Uterus (tissue), 2 donors: ENCODE measurements at regions not wholly inside any gene's neighbourhood (a gene's known extent, or its start where the extent isn't known, plus 50 kb on each side); places are given as distances from the start of the nearest gene placed in this dataset.

ENCODE experiments used
- POLR2A ChIP-seq, 2 donors: fragments of 450-650 bp; IDR thresholded peaks; one replicate each; pipeline ENCODE4 v1.6.1; 2016; ENCODE audit warnings: antibody characterized with exemption in 2 of 2, mild to moderate bottlenecking in 1 of 2, moderate library complexity in 1 of 2
- TF ChIP-seq, protein P1 (sequence below), 4 experiments: fragments of 200-600 bp in 2 of 4; fragments of 450-650 bp in 2 of 4; sonication (generic) in 2 of 4; IDR thresholded peaks; one replicate each; pipeline ENCODE4 v1.5.1; 2016 to 2019; ENCODE audit warnings: antibody characterized with exemption in 4 of 4, mild to moderate bottlenecking in 2 of 4, moderate library complexity in 1 of 4

DNA sequence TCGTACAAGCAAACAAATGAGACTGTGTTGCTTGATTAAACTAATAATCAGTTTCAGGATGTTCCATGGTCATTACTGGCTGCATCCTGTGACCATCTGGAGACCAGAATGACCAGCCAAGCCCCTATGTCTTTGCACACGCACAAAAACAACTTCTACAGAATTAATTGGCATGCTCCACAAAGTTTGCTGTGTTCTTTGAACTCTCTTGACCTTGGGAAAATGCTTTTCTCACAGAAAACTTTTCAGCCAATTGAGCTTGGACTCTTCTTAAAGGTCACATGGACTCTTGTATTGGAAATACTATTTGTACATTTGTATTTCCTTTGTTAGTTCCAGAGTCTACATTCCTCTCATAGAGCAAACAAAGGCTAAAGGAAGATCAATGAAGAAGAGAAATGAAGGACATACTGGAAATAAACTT is 147.8 kb downstream of the ARRDC3 start:
- TF ChIP-seq, protein P1, sequence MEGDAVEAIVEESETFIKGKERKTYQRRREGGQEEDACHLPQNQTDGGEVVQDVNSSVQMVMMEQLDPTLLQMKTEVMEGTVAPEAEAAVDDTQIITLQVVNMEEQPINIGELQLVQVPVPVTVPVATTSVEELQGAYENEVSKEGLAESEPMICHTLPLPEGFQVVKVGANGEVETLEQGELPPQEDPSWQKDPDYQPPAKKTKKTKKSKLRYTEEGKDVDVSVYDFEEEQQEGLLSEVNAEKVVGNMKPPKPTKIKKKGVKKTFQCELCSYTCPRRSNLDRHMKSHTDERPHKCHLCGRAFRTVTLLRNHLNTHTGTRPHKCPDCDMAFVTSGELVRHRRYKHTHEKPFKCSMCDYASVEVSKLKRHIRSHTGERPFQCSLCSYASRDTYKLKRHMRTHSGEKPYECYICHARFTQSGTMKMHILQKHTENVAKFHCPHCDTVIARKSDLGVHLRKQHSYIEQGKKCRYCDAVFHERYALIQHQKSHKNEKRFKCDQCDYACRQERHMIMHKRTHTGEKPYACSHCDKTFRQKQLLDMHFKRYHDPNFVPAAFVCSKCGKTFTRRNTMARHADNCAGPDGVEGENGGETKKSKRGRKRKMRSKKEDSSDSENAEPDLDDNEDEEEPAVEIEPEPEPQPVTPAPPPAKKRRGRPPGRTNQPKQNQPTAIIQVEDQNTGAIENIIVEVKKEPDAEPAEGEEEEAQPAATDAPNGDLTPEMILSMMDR (IDR thresholded peaks at IDR 0.05), result no peak
- TF ChIP-seq POLR2A (IDR thresholded peaks at IDR 0.05), result no peak
